ENCODE measurements at regions not wholly inside any gene's neighbourhood (a gene's known extent, or its start where the extent isn't known, plus 50 kb on each side); places are given as distances from the start of the nearest gene placed in this dataset.
"Not testable (repeated sequence)": the region's sequence is repeated elsewhere in the genome, so short reads cannot be mapped to it uniquely, and the experiment has no call there.

DNA sequence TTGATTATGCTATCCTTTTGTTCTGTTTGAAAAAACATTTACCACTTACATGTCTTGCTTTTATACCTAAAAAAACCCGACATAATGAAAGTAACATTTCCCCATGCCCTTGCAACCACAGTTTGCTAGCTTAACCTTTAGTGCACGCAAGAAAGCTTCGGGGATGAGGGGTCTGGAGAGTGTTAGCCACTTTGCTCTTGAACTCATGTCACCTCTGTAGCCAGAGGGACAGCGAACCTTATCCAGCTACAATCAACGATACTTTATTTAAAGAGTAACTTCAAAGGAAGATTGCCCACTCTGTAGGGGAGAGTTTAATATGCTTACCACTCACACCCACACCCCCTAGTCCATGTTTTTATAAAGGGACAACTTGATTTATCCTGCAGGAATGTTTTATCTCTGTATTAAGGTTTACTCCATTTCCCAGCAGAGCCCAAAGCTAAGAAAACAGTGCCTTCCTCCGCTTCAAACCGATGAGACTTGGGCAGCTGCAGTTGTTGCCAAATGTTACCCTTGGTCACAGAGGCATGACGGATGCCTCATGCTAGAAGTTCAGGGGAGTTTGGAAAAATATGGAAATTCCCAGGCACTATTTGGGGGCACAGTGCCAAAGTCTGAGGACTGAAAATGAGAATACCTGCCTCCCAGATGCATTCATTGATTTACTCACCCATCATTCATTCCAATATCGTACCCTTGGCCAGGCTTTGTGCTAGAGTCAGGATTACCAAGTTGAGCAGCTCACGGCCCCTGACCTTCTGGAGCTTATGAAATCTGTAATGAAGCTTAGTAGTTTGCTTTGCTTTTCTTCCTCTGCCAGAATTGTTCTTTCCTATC lies 61.4 kb upstream of the VCAM1 start:
- no peak overlapping the region for H3K27ac ChIP-seq
- intact Hi-C loops (cut with DNase I): no loop called here
- ATAC-seq (no peak), DNase-seq (no peak)
- TF ChIP-seq, protein P1, sequence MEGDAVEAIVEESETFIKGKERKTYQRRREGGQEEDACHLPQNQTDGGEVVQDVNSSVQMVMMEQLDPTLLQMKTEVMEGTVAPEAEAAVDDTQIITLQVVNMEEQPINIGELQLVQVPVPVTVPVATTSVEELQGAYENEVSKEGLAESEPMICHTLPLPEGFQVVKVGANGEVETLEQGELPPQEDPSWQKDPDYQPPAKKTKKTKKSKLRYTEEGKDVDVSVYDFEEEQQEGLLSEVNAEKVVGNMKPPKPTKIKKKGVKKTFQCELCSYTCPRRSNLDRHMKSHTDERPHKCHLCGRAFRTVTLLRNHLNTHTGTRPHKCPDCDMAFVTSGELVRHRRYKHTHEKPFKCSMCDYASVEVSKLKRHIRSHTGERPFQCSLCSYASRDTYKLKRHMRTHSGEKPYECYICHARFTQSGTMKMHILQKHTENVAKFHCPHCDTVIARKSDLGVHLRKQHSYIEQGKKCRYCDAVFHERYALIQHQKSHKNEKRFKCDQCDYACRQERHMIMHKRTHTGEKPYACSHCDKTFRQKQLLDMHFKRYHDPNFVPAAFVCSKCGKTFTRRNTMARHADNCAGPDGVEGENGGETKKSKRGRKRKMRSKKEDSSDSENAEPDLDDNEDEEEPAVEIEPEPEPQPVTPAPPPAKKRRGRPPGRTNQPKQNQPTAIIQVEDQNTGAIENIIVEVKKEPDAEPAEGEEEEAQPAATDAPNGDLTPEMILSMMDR (IDR thresholded peaks at IDR 0.05): no peak
- TF ChIP-seq POLR2A (IDR thresholded peaks at IDR 0.05): no peak
- H3K27me3 ChIP-seq: no peaks in the 10 kb centered on the region
- WGBS, 4 donors: 62 to 76% (median 68%) methylated on average over 10 of the region's 10 CpGs
- H3K36me3 ChIP-seq: no peaks in the 10 kb centered on the region
- H3K9me3 ChIP-seq: peaks cover 0 to 8% (median 0%) of the 10 kb centered on the region in 12 donors
- no peak overlapping the region for H3K4me3 ChIP-seq
- H3K4me1 ChIP-seq: no peaks in the 10 kb centered on the region

DNA sequence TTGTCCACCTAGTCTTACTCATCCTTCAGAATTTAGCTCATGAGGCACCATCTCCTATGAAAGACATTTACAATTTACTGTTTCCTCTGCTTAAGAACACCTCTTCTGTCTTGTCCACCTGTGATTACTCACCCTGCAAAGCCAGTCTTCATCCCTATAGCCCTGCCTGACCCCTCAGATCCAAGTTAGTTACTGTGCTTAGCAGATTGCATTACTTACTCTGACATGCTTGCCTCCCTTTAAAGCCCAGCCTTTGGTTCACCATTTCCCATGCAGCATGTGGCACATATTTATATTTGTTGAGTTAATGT lies 60.9 kb upstream of the VCAM1 start:
- Histone ChIP-seq H3K4me1 (no peaks in the 10 kb centered on the region), H3K36me3 (no peaks in the 10 kb centered on the region), H3K9me3 (peaks cover 0 to 2% (median 0%) of the 10 kb centered on the region in 12 donors), H3K27me3 (no peaks in the 10 kb centered on the region), H3K27ac (no peak overlapping the region), H3K4me3 (no peak overlapping the region)
- TF ChIP-seq, protein P1 (IDR thresholded peaks at IDR 0.05): no peak
- no peak for TF ChIP-seq POLR2A (IDR thresholded peaks at IDR 0.05)
- ATAC-seq (no peak), DNase-seq (no peak)
- intact Hi-C loops (cut with DNase I): no loop called here

DNA sequence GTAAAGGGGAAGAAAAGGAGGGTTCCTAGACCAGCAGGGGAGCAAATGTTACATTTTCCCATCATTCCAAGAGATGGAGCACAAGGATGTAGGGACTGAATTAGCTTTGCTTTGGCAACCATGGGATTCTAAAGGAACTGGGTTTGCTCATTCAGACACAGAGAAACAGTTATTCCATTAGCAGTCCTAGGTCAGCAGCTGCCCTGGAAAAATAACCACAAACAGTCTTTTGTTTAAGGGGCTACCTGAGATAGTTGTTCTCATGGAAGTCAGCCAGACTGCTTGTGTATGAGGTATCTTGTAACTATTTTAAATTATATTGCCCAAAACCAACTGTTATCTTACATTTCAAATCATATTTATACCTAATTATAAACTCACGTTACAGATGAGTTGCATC lies 58.4 kb upstream of the VCAM1 start:
- Histone ChIP-seq H3K4me1 (no peaks in the 10 kb centered on the region), H3K4me3 (no peak overlapping the region), H3K9me3 (no peaks in the 10 kb centered on the region), H3K36me3 (no peaks in the 10 kb centered on the region), H3K27me3 (no peaks in the 10 kb centered on the region), H3K27ac (no peak overlapping the region)
- TF ChIP-seq, protein P1 (IDR thresholded peaks at IDR 0.05): no peak
- TF ChIP-seq POLR2A (IDR thresholded peaks at IDR 0.05): no peak
- 79 to 86% (median 85%) methylated on average over 1 of the region's 1 CpG for WGBS, 4 donors
- DNase-seq (no peak), ATAC-seq (no peak)
- intact Hi-C loops (cut with DNase I): no loop called here

DNA sequence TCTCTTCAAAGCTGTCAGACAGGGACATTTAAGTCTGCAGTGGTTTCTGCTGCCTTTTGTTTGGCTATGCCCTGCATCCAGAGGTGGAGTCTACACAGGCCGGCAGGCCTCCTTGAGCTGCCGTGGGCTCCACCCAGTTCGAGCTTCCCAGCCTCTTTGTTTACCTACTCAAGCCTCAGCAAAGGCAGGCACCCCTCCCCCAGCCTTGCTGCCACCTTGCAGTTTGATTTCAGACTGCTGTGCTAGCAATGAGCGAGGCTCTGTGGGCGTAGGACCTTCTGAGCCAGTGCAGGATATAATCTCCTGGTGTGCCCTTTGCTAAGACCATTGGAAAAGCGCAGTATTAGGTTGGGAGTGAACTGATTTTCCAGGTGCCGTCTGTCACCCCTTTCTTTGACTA lies 51.0 kb upstream of the VCAM1 start:
- intact Hi-C loops (cut with DNase I); H3K4me3 ChIP-seq; H3K36me3 ChIP-seq; H3K27me3 ChIP-seq; ATAC-seq; H3K4me1 ChIP-seq; DNase-seq; H3K27ac ChIP-seq: not testable (repeated sequence)
- WGBS, 4 donors: 85 to 90% (median 87%) methylated on average over 6 to 7 of the region's 7 CpGs
- peaks cover 0 to 11% (median 0%) of the 10 kb centered on the region in 12 donors for H3K9me3 ChIP-seq

Data from heart left ventricle (tissue), 16 donors.